HG03060 (cell line): ENCODE measurements at regions not wholly inside any gene's neighbourhood (a gene's known extent, or its start where the extent isn't known, plus 50 kb on each side); places are given as distances from the start of the nearest gene placed in this dataset.

Experiments used
- ATAC-seq: cut with Tn5 transposase; IDR thresholded peaks from one replicate; pipeline ENCODE4 v1.9.1; 2021; ENCODE audit warnings: low read depth, moderate number of reproducible peaks; ENCODE audit not compliant: unreplicated experiment

GRCh38 chr6:147061252-147061651 lies 143.0 kb upstream of the STXBP5 start:
- no peak for ATAC-seq

- ATAC-seq: no peak
Measured at GRCh38 chr6:147063469-147064031, 140.7 kb upstream of the STXBP5 start.

- ATAC-seq: no peak
Measured at GRCh38 chr6:147065786-147066185, 138.4 kb upstream of the STXBP5 start.

GRCh38 chr6:147067184-147067583 lies 137.0 kb upstream of the STXBP5 start:
- no peak for ATAC-seq

GRCh38 chr6:147071776-147072175 lies 132.4 kb upstream of the STXBP5 start:
- ATAC-seq: no peak

GRCh38 chr6:147075381-147075780 lies 128.8 kb upstream of the STXBP5 start:
- ATAC-seq: no peak

- no peak for ATAC-seq
Measured at GRCh38 chr6:147077251-147077650, 127.0 kb upstream of the STXBP5 start.

GRCh38 chr6:147078106-147078505 lies 126.1 kb upstream of the STXBP5 start:
- ATAC-seq: no peak

- ATAC-seq: no peak
Measured at GRCh38 chr6:147078602-147079001, 125.6 kb upstream of the STXBP5 start.

GRCh38 chr6:147080225-147080624 lies 124.0 kb upstream of the STXBP5 start:
- no peak for ATAC-seq

GRCh38 chr6:147081076-147081609 lies 123.1 kb upstream of the STXBP5 start:
- no peak for ATAC-seq

GRCh38 chr6:147087641-147088040 lies 116.6 kb upstream of the STXBP5 start:
- ATAC-seq: no peak

- no peak for ATAC-seq
Measured at GRCh38 chr6:147088861-147089260, 115.4 kb upstream of the STXBP5 start.

- ATAC-seq: no peak
Measured at GRCh38 chr6:147095316-147095715, 108.9 kb upstream of the STXBP5 start.

GRCh38 chr6:147099974-147100373 lies 104.2 kb upstream of the STXBP5 start:
- no peak for ATAC-seq

GRCh38 chr6:147103007-147103406 lies 101.2 kb upstream of the STXBP5 start:
- ATAC-seq: no peak

- ATAC-seq: no peak
Measured at GRCh38 chr6:147103694-147104093, 100.5 kb upstream of the STXBP5 start.

GRCh38 chr6:147105786-147106185 lies 98.4 kb upstream of the STXBP5 start:
- no peak for ATAC-seq

- no peak for ATAC-seq
Measured at GRCh38 chr6:147106759-147107401, 97.3 kb upstream of the STXBP5 start.

GRCh38 chr6:147108259-147108910 lies 95.8 kb upstream of the STXBP5 start:
- ATAC-seq: no peak

- no peak for ATAC-seq
Measured at GRCh38 chr6:147109707-147110106, 94.5 kb upstream of the STXBP5 start.

- no peak for ATAC-seq
Measured at GRCh38 chr6:147116056-147116455, 88.2 kb upstream of the STXBP5 start.
